H1 (cell line): ENCODE measurements at regions not wholly inside any gene's neighbourhood (a gene's known extent, or its start where the extent isn't known, plus 50 kb on each side); places are given as distances from the start of the nearest gene placed in this dataset.

Experiments
- ASH2L ChIP-seq: fragments of 200-600, 300-600 bp; sonication (generic); IDR thresholded peaks from one replicate; pipeline ENCODE4 v1.7.1; 2017; ENCODE audit warnings: low read length
- SIRT6 ChIP-seq: IDR thresholded peaks from one replicate; pipeline ENCODE4 v1.7.1; 2012; ENCODE audit warnings: low read length, inconsistent platforms
- TAF7 ChIP-seq: optimal IDR thresholded peaks from 2 replicates; pipeline ENCODE3; 2011; ENCODE audit warnings: low read depth, mild to moderate bottlenecking, inconsistent platforms, low read length, moderate library complexity, borderline replicate concordance

DNA sequence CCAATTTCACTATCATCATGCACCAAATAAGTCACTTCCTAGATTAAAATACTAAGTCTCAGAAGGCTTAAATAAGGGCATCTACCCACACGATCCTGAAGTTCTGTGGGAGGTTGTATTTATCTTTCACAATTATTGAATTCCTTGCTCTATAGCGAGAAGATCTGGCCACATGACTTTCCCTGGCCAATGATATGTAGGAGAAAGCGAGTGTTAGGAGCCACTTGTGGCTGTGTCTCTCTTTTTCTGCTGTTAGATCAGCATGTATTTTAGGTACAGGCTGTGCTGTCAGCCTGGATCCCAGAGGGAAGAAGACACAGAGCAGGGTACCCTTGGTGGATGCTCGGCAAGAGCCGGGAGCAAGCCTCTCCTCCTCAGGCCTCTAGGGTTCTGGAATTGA, 131.3 kb upstream of the DPP6 start (continued):
- TF ChIP-seq TAF7: no peak
- TF ChIP-seq SIRT6: no peak
- TF ChIP-seq ASH2L: no peak
